ENCODE measurements at regions not wholly inside any gene's neighbourhood (a gene's known extent, or its start where the extent isn't known, plus 50 kb on each side); places are given as distances from the start of the nearest gene placed in this dataset.
"Not testable (repeated sequence)": the region's sequence is repeated elsewhere in the genome, so short reads cannot be mapped to it uniquely, and the experiment has no call there.

DNA sequence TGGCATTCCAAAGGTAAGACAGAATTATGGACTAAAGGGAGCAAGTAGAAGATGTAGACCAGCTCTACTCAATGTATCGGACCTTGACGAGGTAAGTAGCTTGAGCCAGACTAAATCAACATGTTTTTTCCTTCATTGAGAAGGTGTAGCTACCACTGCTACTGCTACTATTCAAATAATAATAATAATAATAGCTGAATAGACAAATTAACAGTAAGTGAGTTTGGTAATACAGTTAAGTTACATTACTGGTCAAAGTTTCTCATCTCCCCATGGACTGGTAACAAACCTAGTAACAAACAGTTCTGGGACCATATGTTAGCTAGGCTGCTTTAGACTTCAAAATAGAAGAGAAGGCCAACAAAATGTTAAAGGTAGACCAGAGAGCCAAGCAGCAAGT, 609.2 kb downstream of the TLE1 start:
- no peak for DNase-seq

DNA sequence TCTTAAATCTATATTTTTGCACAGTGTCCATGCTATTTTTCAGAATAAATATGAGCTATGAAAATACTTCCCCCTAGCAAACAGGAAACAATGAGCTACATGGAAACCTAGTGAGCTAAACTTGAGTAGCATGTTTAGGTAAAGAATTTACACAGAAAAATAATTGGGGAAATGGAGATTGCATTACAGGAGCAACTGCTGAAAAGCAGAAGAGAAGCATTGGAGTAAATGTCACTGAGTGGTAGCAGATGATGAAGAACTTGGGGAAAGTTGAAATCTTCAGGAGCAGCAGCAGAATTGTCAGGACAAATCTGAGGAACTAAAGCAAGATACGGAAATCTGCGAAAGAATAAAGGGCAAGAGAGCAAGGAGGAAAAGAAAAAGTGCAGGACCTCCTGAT, 610.3 kb downstream of the TLE1 start:
- DNase-seq, result no peak

DNA sequence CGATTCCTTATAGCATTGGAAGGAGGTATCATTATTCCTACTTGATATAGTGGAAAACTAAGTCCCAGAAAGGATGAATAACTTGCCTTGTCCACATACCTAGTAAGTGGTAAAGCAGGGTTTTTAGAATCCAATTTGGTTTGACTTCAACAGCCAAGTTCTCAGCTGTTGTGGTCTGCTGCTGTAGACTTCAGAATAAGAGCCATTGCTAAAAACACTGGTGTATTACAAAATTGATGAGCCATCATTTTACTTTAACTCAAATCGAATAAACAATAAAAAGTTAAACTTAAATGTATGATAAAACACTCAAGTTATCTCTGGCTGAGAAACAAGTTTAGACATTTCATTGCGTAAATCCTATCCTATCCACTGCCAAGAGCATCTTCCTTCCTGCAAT, 610.8 kb downstream of the TLE1 start:
- DNase-seq, result no peak

DNA sequence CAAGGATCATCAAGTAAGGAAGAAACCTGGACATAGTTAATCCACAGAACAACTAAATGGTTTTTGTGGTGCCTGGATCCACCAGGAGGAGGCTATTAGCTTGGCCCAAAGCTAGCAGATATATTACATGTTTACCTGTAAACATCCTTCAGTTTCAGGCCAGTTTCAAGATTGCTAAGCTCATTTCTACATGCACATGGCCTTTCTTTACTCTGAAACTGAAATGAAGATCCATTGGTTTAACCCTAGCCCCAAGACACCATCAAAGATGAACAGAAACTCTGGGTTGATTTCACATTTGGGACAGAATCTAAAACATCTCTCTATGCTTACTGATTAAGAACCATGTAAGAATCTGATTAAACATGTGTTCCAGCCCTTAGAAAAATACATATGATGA, 611.8 kb downstream of the TLE1 start:
- DNase-seq, result no peak

DNA sequence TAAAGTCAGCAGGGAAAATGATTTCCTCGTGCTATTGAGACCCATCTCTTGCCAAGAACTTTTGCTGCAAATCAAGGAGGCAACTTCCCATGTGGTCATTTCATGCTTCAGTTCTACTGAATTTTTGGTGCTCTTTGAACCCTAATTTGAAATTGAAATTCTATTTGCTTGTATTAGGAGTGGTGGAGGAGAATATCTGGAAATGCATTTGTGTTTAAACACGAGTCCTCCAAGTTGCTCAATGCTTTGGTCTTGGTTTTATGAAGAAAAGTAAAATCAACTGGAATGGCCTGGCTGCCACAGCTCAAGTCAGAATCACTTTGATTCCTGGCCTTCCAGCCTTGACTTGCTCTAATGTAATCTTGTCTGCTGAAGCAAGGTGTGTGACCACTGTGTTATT, 613.2 kb downstream of the TLE1 start:
- DNase-seq, result no peak

DNA sequence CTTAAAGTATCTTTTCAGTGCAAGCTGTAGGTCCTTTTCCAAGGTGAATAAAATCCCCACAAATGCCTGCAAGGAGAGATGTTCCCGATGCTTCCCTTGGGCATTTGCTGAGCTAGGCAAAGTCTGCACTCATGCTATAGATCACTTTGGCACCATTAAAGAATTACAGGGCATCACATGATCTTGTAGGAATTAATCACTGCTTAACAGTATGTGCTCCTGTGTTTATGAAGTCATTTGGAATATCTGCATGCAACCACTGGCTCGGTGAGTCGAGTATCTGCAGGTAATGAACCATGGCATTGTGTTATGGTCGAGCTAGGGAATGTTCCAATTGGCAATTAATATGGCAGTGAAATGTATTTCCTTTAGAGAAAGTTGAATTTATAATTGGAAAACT, 615.1 kb downstream of the TLE1 start:
- DNase-seq, result no peak

DNA sequence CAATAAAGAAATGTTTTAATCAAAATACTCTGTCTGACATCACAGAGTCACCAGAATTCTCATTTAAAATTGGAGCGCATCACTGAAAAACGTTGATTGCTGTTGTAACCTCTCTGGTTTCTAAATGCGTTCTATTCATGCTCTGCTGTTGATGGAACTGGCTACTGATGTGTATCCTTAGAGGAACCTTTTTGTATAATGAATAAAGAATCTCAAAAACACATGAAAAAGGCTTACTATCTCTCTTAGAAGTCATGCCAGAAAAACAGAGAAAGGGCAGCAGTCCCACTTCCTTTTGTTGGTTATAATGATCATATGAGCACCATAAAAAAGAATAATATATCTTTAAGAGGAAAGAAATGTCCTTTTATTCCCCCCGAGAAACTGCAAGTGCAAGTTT, 615.5 kb downstream of the TLE1 start:
- DNase-seq, result no peak

DNA sequence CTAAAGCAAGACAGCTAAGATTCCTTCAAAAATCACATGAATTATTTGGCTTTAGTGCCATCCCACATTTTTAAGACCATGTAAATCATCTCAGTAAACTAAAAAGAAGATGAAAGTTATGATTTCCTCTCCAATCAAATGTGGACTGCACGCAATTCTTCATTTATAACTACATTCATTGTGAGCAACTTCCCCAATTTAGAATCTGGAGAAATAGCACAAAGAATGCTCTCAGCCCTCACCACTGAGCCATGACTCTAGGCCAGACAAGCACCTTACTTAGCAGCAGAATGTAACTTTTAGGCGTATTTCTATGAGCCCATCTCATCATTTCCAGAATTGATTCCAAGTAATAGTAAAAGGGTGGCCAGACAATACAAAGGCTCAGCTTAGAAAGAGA, 616.6 kb downstream of the TLE1 start:
- DNase-seq, result no peak

DNA sequence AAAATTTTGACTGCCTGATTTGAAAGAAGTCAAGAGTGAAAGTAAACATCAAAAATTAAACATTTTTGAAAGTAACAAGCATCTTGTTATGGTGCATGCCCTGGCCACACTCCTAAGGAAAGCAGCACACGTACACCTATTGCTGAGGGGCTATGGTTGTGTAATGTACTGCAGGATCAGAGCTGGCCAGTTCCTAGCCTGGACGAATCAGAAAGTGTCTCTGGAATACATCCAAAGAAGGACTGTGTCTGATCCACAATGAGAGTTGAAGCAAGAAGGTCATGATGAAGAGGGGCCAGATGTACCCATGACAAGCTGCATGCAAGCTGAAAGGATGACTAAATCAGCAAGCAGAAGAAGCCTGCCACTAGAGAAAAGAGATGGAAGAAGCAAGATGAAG, 618.2 kb downstream of the TLE1 start:
- no peak for DNase-seq

DNA sequence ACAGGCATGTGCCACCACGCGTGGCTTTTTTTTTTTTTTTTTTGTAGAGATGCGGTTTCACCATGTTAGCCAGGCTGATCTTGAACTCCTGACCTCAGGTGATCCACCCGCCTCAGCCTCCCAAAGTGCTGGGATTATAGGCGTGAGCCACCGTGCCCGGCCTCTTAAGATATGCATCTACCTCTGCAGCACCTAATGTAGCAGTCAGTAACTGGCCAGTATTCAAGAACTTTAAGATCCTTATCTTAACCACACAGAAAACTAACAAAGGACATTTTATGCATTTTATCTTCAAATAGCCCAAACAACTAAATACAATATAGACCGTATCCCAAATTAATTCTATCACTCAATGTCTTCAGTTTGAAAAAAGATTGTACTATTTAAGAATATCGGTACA, 618.7 kb downstream of the TLE1 start:
- DNase-seq, result no peak

DNA sequence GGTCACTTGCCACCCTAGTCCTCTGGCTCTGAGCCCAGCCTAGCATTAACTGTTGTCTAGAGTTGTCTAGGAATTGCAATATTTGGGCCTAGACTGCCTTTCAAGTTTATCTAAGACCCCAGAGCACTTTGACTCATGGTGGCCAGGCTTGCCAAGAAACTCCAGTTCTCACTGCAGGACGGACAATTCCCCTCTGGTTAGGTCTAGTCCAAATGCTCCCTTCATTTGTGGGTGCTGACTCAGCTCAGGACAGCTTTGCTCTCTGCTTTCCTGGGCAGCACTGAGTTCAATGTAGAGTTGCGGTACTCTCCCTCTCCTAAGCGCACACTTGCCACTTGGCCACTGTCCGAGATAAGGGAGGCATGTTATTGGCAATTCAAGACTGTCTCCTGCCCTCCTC, 619.4 kb downstream of the TLE1 start:
- DNase-seq, result no peak

DNA sequence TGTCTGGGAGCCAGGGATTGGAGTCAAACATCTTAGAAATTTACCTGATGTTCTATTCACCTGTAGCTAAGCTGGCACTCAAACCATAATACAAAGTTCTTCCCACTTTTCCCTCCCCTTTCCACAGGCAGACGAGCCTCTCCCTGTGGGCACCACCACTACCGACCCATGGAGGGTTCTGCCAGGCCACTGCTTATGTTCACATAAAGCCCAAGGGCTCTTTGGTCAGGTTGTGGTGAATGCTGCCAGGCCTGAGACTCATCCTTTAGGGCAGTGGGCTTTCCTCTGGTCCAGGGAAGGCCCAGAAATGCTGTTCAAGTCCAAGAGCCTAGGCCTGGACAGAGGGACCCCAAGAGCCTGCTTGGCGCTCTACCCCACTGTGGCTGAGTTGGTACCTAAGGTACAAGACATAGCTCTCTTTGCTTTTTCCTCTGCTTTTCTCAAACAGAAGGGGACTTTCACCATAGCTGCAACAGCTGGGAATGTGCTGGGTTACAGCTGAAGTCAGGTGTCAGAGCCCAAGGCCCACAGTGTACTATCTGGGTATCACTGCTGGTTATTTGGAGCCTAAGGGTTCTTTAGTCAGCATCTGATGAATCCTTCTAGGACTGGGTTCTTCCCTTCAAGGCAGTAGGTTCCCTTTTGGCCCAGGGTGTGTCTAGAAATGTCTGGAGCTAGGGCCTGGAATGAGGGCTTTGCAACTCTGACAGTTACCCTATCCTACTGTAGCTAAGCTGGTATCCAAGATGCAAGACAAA, 620.1 kb downstream of the TLE1 start:
- no peak for DNase-seq

DNA sequence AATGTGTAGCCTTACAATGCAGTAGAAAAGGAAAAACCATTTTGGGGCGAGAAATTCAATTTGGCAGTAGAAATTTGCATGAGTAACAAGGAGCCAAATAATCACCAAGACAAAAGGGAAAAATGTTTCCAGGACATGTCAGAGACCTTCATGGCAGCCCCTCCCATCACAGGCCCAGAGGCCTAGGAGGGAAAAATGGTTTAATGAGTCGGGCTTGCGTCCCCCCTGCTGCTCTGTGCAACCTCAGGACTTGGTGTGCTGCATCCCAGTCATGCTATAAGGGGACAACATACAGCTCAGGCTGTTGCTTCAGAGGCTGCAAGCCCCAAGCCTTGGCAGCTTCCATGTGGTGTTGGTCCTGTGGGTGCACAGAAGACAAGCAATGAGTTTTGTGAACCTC, 626.4 kb downstream of the TLE1 start:
- DNase-seq, result not testable (repeated sequence)

DNA sequence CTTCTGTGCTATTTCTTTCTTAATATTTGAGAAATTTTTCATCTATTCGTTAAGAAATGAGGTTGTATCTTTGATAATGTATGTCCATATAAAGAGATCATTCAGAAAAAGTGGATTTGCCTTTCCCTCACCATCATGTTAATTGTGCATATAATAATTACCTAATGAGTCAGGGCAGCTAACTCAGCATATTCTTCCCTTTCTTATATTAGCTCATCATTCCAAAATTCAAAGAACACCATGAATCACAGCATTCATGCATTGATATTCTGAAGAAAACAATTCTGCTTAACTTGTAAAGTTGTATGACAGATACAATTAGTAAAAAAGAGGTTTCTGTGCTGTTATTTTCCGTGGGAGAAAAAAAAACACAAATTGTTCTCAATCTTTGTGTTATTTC, 630.6 kb downstream of the TLE1 start:
- no peak for DNase-seq

DNA sequence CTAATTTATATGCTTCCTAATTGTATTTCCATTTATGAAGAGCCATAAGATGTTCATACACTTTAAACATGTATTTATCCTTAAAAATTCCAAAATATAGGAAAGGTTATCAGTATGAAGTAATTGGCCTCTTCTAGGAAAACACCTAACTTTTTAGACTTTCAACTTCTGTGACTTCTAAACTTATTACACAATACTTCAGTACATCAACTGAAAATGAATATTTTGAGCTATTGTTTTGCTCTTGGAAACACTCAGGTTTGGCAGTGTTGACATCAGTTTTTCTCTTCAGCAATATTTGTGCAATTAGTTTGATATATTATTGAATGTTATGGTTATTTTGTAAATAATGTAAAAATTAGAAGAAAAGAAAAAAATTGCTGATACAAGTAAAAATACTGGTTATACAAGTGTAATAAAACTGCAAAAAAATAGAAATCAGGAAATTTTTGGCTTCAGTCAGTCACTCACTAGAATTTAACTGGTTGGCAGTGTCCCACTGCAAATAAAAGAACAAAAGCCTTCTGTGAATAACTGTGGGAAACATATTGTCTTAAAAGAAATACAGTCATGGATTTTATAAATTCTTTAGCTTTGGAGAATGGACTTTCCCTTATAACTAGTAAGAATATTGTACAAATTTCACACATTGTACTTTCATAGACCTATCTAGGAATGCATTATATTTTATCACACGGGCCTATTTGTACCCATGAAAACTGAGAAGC, 635.9 kb downstream of the TLE1 start:
- DNase-seq, result no peak

DNA sequence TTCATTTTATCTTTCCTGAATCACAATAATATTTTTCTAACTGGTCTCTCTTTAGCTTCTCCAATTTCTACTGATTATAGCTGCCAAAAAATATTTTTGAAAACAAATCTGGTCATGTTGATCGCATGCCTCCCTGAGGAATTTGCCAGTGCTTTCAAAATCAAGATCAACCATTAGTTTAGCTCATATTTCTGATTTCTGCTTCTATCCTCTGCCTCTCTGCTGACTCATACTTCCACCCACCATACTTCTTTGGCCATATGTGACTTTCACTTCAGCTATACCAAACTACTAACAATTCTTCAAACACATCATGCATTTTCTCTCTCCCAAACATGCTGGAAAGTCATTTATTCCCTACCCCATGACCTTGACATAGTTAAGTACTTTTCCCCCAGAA, 636.5 kb downstream of the TLE1 start:
- no peak for DNase-seq

DNA sequence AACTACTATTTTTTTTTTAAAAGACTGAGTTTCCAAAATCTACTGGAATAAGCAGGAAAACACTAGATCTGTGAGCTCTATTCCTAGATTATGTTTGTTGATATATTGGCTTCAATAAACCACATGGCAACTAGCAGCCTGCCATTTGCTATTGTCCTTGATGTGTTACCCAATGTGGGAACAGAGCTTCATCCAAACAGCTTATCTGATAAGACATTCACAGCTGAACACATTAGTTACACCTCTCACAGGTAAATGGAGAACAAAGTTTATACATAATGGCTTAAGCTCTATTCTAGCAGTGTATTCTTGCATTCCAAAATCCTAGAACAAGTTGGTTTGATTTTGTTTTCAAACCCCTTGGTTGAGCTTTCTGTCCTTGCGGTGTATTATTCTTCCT, 642.1 kb downstream of the TLE1 start:
- no peak for DNase-seq

DNA sequence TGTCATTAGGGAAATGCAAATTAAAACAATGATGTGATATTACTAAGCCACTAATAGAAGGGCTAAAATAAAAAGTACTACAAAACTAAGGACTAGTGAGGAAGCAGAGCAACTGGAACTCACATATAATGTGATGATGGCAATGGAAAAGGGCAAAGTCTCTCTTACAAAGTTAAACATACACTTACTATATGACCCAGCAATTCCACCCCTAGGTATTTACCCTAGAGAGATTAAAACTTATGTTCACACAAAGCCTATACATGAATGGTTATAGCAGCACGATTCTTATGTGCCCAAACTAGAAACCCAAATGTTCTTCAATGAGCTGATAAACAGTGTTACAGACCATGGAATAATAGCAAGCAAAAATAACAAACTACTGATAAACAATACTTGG, 643.7 kb downstream of the TLE1 start:
- no peak for DNase-seq

DNA sequence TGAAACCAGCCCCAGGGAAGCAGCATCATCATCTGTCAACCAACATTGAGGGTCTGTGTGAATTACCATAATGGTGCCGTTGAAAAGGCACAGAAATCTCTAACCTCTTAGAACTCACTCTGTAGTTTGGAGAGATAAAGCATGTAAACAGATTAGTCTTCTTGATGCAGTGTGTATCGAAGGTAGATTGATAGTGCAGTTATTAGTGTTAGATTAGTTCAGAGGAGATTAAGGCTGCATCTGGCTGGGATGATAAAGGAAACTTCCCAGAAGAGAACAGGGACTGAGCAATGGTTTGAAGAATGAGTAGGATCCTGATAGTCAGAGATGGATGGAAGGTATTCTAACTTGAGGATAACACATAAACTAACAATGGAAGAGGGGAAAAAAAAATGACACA, 651.5 kb downstream of the TLE1 start:
- no peak for DNase-seq

DNA sequence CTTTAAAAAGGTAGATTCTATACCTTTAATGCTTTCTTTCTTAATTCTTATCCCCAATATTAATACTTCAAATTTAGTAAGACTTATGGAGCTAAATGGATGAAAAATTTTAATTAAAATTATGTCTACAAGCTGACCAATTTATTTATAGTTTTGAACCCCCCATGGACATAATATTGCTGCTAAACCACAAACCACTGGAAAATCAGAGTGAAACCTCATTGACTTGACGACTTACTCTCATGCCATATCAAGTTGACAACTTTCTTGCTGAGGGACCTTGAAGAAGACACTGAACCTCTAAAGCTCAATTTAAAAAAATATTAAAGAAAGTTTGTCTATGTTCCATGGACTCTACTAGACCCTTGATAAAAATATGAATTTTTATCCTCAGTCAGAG, 653.7 kb downstream of the TLE1 start:
- DNase-seq, result no peak

DNA sequence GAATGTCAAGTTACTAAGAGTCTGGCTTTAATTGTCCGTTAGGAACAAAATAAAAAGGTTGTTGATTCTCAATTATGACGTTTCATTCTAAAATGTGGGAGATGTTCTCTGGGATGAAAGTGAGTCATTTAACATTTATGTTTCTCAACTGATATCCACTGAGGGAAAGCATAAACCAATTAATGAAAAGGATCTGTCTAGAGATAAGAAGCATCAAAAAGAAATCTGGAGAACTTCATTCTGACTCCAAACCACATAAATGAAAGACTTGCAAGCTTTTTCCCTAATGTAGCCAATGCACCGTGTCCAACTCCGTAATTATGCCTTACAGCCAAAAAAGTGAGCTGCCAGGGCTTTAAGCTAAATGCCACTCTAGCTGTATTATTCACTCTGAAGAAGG, 654.2 kb downstream of the TLE1 start:
- DNase-seq, result no peak

DNA sequence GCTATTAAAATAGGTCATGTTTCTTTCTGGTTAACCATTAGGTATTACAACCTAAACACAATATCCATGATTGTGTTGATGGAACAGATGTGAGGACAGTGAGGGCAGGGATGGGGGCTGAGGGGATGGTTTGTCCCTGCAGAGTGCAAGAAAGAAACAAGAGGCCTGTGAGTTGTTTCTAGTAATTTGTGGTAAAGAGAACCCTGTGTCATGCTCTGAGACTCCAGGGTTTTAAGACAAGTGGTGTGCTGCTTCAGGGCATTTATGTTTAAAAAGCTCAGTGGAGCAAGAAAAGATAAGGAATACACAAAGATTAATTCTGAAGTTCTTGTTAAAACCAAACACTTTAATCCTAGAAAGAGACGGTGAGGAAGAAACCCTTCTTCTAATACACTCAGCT, 656.5 kb downstream of the TLE1 start:
- no peak for DNase-seq

DNA sequence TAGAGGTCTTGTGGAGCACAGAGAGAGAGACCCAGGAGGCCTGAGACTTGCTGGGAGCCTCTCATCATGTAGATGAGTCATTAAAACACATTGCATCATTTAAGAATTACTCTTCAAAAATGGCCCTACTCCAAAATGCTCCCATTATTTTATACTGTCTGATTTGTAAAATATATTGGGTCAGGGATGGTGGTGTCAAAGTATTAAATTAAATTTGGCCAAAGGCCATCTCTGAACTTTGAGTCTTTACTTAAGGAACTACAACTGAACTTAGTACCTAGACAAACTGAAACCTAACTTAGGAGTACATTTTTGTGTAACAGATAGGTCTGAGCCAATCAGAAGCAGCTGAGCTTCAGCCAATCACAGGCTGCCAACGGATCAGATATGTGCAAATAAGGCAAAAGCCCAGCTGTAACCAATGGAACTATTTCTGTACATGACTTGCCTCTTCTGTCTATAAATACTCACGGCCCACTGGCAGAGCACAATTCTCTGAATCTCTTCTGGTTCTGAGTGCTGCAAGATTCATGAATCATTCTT, 657.2 kb downstream of the TLE1 start:
- DNase-seq, result peak in 6 of 56 donors; percentile 0 to 20 (median 5)

All from amygdala (tissue), 56 donors.